Astrocyte (in vitro differentiated cells and primary cell): ENCODE measurements at regions not wholly inside any gene's neighbourhood (a gene's known extent, or its start where the extent isn't known, plus 50 kb on each side); places are given as distances from the start of the nearest gene placed in this dataset.
"Not testable (repeated sequence)": the region's sequence is repeated elsewhere in the genome, so short reads cannot be mapped to it uniquely, and the experiment has no call there.

Experiments used
- DNase-seq: peaks from one replicate; pipeline ENCODE4 v3.0.0-alpha.2; 2010; ENCODE audit warnings: low read depth
- FAIRE-seq: peaks from 2 replicates; lab custom pipeline; 2011; peaks lifted over from hg19 to GRCh38; lab: Jason Lieb, UNC
- H2AFZ ChIP-seq: 2 replicates; pipeline ENCODE4 v1.6.0; 2012; ENCODE audit warnings: low read depth, low read length, inconsistent platforms
- H3K27ac ChIP-seq: 2 replicates; pipeline ENCODE4 v1.5.1; 2011; ENCODE audit warnings: low read depth, low read length, inconsistent platforms
- H3K27me3 ChIP-seq: 2 replicates; pipeline ENCODE4 v1.6.0; 2011; ENCODE audit warnings: low read length, inconsistent platforms; ENCODE audit not compliant: insufficient read depth
- H3K36me3 ChIP-seq: 2 replicates; pipeline ENCODE4 v1.5.1; 2011; ENCODE audit warnings: low read length, inconsistent platforms; ENCODE audit not compliant: insufficient read depth
- H3K4me1 ChIP-seq: 2 replicates; pipeline ENCODE4 v1.5.1; 2011; ENCODE audit warnings: low read length, inconsistent platforms; ENCODE audit not compliant: insufficient read depth
- H3K4me2 ChIP-seq: 2 replicates; pipeline ENCODE4 v1.6.0; 2012; ENCODE audit warnings: low read length, inconsistent platforms
- H3K4me3 ChIP-seq: 2 replicates; pipeline ENCODE4 v1.5.1; 2011; ENCODE audit warnings: low read depth, mild to moderate bottlenecking, low read length, inconsistent platforms; ENCODE audit not compliant: insufficient read depth
- H3K79me2 ChIP-seq: 2 replicates; pipeline ENCODE4 v1.6.0; 2012; ENCODE audit warnings: mild to moderate bottlenecking, low read length, inconsistent platforms; ENCODE audit not compliant: insufficient read depth
- H3K9ac ChIP-seq: 2 replicates; pipeline ENCODE4 v1.6.0; 2012; ENCODE audit warnings: mild to moderate bottlenecking, low read length, inconsistent platforms
- H3K9me3 ChIP-seq: 2 replicates; pipeline ENCODE4 v1.5.1; 2012; ENCODE audit warnings: low read depth, mild to moderate bottlenecking, low read length, inconsistent platforms; ENCODE audit not compliant: insufficient read depth
- H4K20me1 ChIP-seq: 2 replicates; pipeline ENCODE4 v1.6.0; 2012; ENCODE audit warnings: low read length, inconsistent platforms; ENCODE audit not compliant: insufficient read depth
- H3K27ac Mint-ChIP-seq: one replicate; pipeline ENCODE4 v1.8.0; 2021; ENCODE audit warnings: mild to moderate bottlenecking, mixed read lengths; ENCODE audit not compliant: unreplicated experiment
- H3K27me3 Mint-ChIP-seq: one replicate; pipeline ENCODE4 v1.8.0; 2021; ENCODE audit warnings: low read depth, mixed read lengths; ENCODE audit not compliant: unreplicated experiment
- H3K36me3 Mint-ChIP-seq: one replicate; pipeline ENCODE4 v1.8.0; 2021; ENCODE audit warnings: low read depth, mixed read lengths; ENCODE audit not compliant: unreplicated experiment
- H3K4me1 Mint-ChIP-seq: one replicate; pipeline ENCODE4 v1.8.0; 2021; ENCODE audit warnings: low read depth, mixed read lengths; ENCODE audit not compliant: unreplicated experiment
- H3K4me3 Mint-ChIP-seq: one replicate; pipeline ENCODE4 v1.8.0; 2021; ENCODE audit warnings: mild to moderate bottlenecking, moderate library complexity, mixed read lengths; ENCODE audit not compliant: unreplicated experiment
- H3K9me3 Mint-ChIP-seq: one replicate; pipeline ENCODE4 v1.8.0; 2021; ENCODE audit warnings: mild to moderate bottlenecking, mixed read lengths; ENCODE audit not compliant: unreplicated experiment
- CTCF ChIP-seq: IDR thresholded peaks from 2 replicates; pipeline ENCODE4 v1.5.1; 2011; ENCODE audit warnings: low read depth, mild to moderate bottlenecking, inconsistent platforms, low read length, moderate library complexity; ENCODE audit not compliant: insufficient read depth
- EZH2 ChIP-seq: IDR thresholded peaks from 2 replicates; pipeline ENCODE4 v1.6.1; 2012; ENCODE audit warnings: mild to moderate bottlenecking, low read length, inconsistent platforms; ENCODE audit not compliant: insufficient read depth

GRCh38 chr21:7947422-7947821 lies 2574.0 kb upstream of the TPTE start:
- no peak overlapping the region for H3K4me3 Mint-ChIP-seq
- no peak overlapping the region for H2AFZ ChIP-seq
- no peaks in the 10 kb centered on the region for H3K36me3 ChIP-seq
- no peak overlapping the region for H3K9ac ChIP-seq
- no peak for TF ChIP-seq CTCF
- TF ChIP-seq EZH2, result no peak
- H4K20me1 ChIP-seq, result no peaks in the 10 kb centered on the region
- H3K27ac ChIP-seq, result no peak overlapping the region
- H3K4me1 ChIP-seq, result no peaks in the 10 kb centered on the region
- peaks cover 90% of the 10 kb centered on the region for H3K9me3 ChIP-seq
- H3K27me3 ChIP-seq, result no peaks in the 10 kb centered on the region
- FAIRE-seq (no peak), DNase-seq (no peak)
- H3K4me3 ChIP-seq, result no peak overlapping the region
- peaks cover 100% of the 10 kb centered on the region for H3K9me3 Mint-ChIP-seq
- H3K79me2 ChIP-seq, result no peaks in the 10 kb centered on the region
- no peaks in the 10 kb centered on the region for H3K27me3 Mint-ChIP-seq
- H3K4me1 Mint-ChIP-seq, result no peaks in the 10 kb centered on the region
- no peak overlapping the region for H3K27ac Mint-ChIP-seq
- no peaks in the 10 kb centered on the region for H3K36me3 Mint-ChIP-seq
- no peak overlapping the region for H3K4me2 ChIP-seq

- H3K79me2 ChIP-seq, H3K36me3 Mint-ChIP-seq, H3K27me3 ChIP-seq, H3K27ac ChIP-seq, H3K4me3 ChIP-seq, H3K27me3 Mint-ChIP-seq, H3K4me2 ChIP-seq, H3K36me3 ChIP-seq, H3K4me1 ChIP-seq, H3K27ac Mint-ChIP-seq, H3K9ac ChIP-seq, H3K4me1 Mint-ChIP-seq, H2AFZ ChIP-seq, H4K20me1 ChIP-seq, DNase-seq, FAIRE-seq, H3K4me3 Mint-ChIP-seq: not testable (repeated sequence)
- H3K9me3 ChIP-seq, result peaks cover 92% of the 10 kb centered on the region
- H3K9me3 Mint-ChIP-seq, result peaks cover 100% of the 10 kb centered on the region
Measured at GRCh38 chr21:7948727-7949126, 2572.7 kb upstream of the TPTE start.

- not testable (repeated sequence) for H3K4me1 Mint-ChIP-seq, H3K36me3 Mint-ChIP-seq, DNase-seq, H2AFZ ChIP-seq, H3K4me2 ChIP-seq, H3K4me1 ChIP-seq, H3K27me3 Mint-ChIP-seq, H3K27me3 ChIP-seq, H3K79me2 ChIP-seq, FAIRE-seq, H4K20me1 ChIP-seq, H3K4me3 Mint-ChIP-seq, H3K36me3 ChIP-seq, H3K4me3 ChIP-seq, H3K27ac ChIP-seq, H3K9ac ChIP-seq, H3K27ac Mint-ChIP-seq
- H3K9me3 Mint-ChIP-seq, result peaks cover 100% of the 10 kb centered on the region
- peaks cover 87% of the 10 kb centered on the region for H3K9me3 ChIP-seq
Measured at GRCh38 chr21:7949882-7950281, 2571.5 kb upstream of the TPTE start.
